ENCODE measurements at regions not wholly inside any gene's neighbourhood (a gene's known extent, or its start where the extent isn't known, plus 50 kb on each side); places are given as distances from the start of the nearest gene placed in this dataset.

GRCh38 chr14:23899788-23900187 is 53.8 kb upstream of the DHRS4 start:
- no peak overlapping the region for H2AFZ ChIP-seq (ENCODE audit: low read depth)
- no peak overlapping the region for H3K27ac ChIP-seq
- H3K4me1 ChIP-seq (ENCODE audit: low read depth, poor library complexity, severe bottlenecking): no peaks in the 10 kb centered on the region
- no peak overlapping the region for H3K9ac ChIP-seq
- no peak overlapping the region for H3K4me3 ChIP-seq (IDR thresholded peaks at IDR 0.05; ENCODE audit: insufficient read depth, low read depth, low read length)
- no peak for TF ChIP-seq CTCF (conservative IDR thresholded peaks at IDR 0.05; ENCODE audit: low read depth, low read length)
- H3K36me3 ChIP-seq (ENCODE audit: insufficient read depth): no peaks in the 10 kb centered on the region
- H4K20me1 ChIP-seq (ENCODE audit: insufficient read depth): no peaks in the 10 kb centered on the region
- H3K4me2 ChIP-seq: no peak overlapping the region
- no peaks in the 10 kb centered on the region for H3K27me3 ChIP-seq (ENCODE audit: insufficient read depth, low read depth)
- no peaks in the 10 kb centered on the region for H3K79me2 ChIP-seq (ENCODE audit: insufficient read depth, low read depth)

GRCh38 chr14:23903442-23903841 is 50.1 kb upstream of the DHRS4 start:
- no peak overlapping the region for H3K9ac ChIP-seq
- no peaks in the 10 kb centered on the region for H4K20me1 ChIP-seq (ENCODE audit: insufficient read depth)
- no peaks in the 10 kb centered on the region for H3K36me3 ChIP-seq (ENCODE audit: insufficient read depth)
- H3K27ac ChIP-seq: no peak overlapping the region
- TF ChIP-seq CTCF (conservative IDR thresholded peaks at IDR 0.05; ENCODE audit: low read depth, low read length): no peak
- no peaks in the 10 kb centered on the region for H3K4me1 ChIP-seq (ENCODE audit: low read depth, poor library complexity, severe bottlenecking)
- no peak overlapping the region for H3K4me2 ChIP-seq
- no peaks in the 10 kb centered on the region for H3K27me3 ChIP-seq (ENCODE audit: insufficient read depth, low read depth)
- no peak overlapping the region for H2AFZ ChIP-seq (ENCODE audit: low read depth)
- no peak overlapping the region for H3K4me3 ChIP-seq (IDR thresholded peaks at IDR 0.05; ENCODE audit: insufficient read depth, low read depth, low read length)
- H3K79me2 ChIP-seq (ENCODE audit: insufficient read depth, low read depth): no peaks in the 10 kb centered on the region

Measured in KMS-11 (cell line).